ENCODE measurements at regions not wholly inside any gene's neighbourhood (a gene's known extent, or its start where the extent isn't known, plus 50 kb on each side); places are given as distances from the start of the nearest gene placed in this dataset.

- TF ChIP-seq CTCF (IDR thresholded peaks at IDR 0.05) = no peak
- TF ChIP-seq POLR2A (IDR thresholded peaks at IDR 0.05) = no peak
Observed at GRCh38 chr12:123083661-123084571, 67.0 kb downstream of the PITPNM2 start.
